SK-N-SH treated with all-trans-retinoic acid at 6 μM for 48 hours (cell line): ENCODE measurements at regions not wholly inside any gene's neighbourhood (a gene's known extent, or its start where the extent isn't known, plus 50 kb on each side); places are given as distances from the start of the nearest gene placed in this dataset.

Experiments
- ARNTL ChIP-seq: fragments of 450-650 bp; formaldehyde crosslinking; IDR thresholded peaks from 2 replicates; pipeline ENCODE4 v1.5.0; 2020; ENCODE audit warnings: low read depth, mild to moderate bottlenecking, moderate library complexity, borderline replicate concordance
- BACH2 ChIP-seq: fragments of 250-450 bp; sonication (Bioruptor Pico); IDR thresholded peaks from 2 replicates; pipeline ENCODE4 v1.9.0; 2021; ENCODE audit warnings: mild to moderate bottlenecking, borderline replicate concordance
- CREB5 ChIP-seq: fragments of 250-450 bp; sonication (Bioruptor Pico); IDR thresholded peaks from 2 replicates; pipeline ENCODE4 v1.5.1; 2020; ENCODE audit warnings: low read depth, mild to moderate bottlenecking, moderate library complexity
- ISL1 ChIP-seq: fragments of 250-450 bp; sonication (Bioruptor Pico); IDR thresholded peaks from 2 replicates; pipeline ENCODE4 v2.1.2; 2022; ENCODE audit warnings: mild to moderate bottlenecking, moderate library complexity
- TOX ChIP-seq: fragments of 250-450 bp; sonication (Bioruptor Pico); IDR thresholded peaks from 2 replicates; pipeline ENCODE4 v1.8.0; 2021; ENCODE audit warnings: mild to moderate bottlenecking, moderate library complexity, borderline replicate concordance
- ZFP3 ChIP-seq: fragments of 250-450 bp; sonication (Bioruptor Pico); IDR thresholded peaks from 2 replicates; pipeline ENCODE4 v1.5.0; 2020; ENCODE audit warnings: mild to moderate bottlenecking, moderate library complexity
- ZFP30 ChIP-seq: fragments of 450-650 bp; formaldehyde crosslinking; IDR thresholded peaks from 2 replicates; pipeline ENCODE4 v1.5.0; 2022; ENCODE audit warnings: mild to moderate bottlenecking, moderate library complexity
- ZNF70 ChIP-seq: fragments of 450-650 bp; formaldehyde crosslinking; IDR thresholded peaks from 2 replicates; pipeline ENCODE4 v1.5.0; 2020; ENCODE audit warnings: mild to moderate bottlenecking, moderate library complexity
- TF ChIP-seq, protein P1 (sequence below): fragments of 250-450 bp; sonication (Bioruptor Pico); IDR thresholded peaks from 2 replicates; pipeline ENCODE4 v1.8.0; 2020; ENCODE audit warnings: mild to moderate bottlenecking, moderate library complexity, borderline replicate concordance
- TF ChIP-seq, protein P2 (sequence below): fragments of 250-450 bp; sonication (Bioruptor Pico); IDR thresholded peaks from 2 replicates; pipeline ENCODE4 v1.8.0; 2021; ENCODE audit warnings: low read depth, mild to moderate bottlenecking, moderate library complexity, borderline replicate concordance

GRCh38 chr13:100773429-100773828 is 98.8 kb upstream of the TMTC4 start:
- TF ChIP-seq, protein P1, sequence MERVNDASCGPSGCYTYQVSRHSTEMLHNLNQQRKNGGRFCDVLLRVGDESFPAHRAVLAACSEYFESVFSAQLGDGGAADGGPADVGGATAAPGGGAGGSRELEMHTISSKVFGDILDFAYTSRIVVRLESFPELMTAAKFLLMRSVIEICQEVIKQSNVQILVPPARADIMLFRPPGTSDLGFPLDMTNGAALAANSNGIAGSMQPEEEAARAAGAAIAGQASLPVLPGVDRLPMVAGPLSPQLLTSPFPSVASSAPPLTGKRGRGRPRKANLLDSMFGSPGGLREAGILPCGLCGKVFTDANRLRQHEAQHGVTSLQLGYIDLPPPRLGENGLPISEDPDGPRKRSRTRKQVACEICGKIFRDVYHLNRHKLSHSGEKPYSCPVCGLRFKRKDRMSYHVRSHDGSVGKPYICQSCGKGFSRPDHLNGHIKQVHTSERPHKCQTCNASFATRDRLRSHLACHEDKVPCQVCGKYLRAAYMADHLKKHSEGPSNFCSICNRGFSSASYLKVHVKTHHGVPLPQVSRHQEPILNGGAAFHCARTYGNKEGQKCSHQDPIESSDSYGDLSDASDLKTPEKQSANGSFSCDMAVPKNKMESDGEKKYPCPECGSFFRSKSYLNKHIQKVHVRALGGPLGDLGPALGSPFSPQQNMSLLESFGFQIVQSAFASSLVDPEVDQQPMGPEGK (CRISPR knock-in tag): no peak
- TF ChIP-seq BACH2 (CRISPR knock-in tag) (no peak), ISL1 (CRISPR knock-in tag) (no peak), TOX (CRISPR knock-in tag) (no peak), ZFP30 (no peak), ZFP3 (CRISPR knock-in tag) (no peak), ZNF70 (CRISPR knock-in tag) (no peak), ARNTL (CRISPR knock-in tag) (no peak), CREB5 (CRISPR knock-in tag) (no peak)
- TF ChIP-seq, protein P2, sequence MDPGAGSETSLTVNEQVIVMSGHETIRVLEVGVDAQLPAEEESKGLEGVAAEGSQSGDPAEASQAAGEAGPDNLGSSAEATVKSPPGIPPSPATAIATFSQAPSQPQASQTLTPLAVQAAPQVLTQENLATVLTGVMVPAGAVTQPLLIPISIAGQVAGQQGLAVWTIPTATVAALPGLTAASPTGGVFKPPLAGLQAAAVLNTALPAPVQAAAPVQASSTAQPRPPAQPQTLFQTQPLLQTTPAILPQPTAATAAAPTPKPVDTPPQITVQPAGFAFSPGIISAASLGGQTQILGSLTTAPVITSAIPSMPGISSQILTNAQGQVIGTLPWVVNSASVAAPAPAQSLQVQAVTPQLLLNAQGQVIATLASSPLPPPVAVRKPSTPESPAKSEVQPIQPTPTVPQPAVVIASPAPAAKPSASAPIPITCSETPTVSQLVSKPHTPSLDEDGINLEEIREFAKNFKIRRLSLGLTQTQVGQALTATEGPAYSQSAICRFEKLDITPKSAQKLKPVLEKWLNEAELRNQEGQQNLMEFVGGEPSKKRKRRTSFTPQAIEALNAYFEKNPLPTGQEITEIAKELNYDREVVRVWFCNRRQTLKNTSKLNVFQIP: no peak
